ENCODE measurements at regions not wholly inside any gene's neighbourhood (a gene's known extent, or its start where the extent isn't known, plus 50 kb on each side); places are given as distances from the start of the nearest gene placed in this dataset.
"Not testable (repeated sequence)": the region's sequence is repeated elsewhere in the genome, so short reads cannot be mapped to it uniquely, and the experiment has no call there.

GRCh38 chr5:166803058-166803457 is 1488.4 kb upstream of the WWC1 start:
- H3K4me3 ChIP-seq (ENCODE audit: low read depth, low read length): no peak overlapping the region
- no peak for DNase-seq (ENCODE audit: low read depth)
- FAIRE-seq: no peak
- H3K27me3 ChIP-seq (ENCODE audit: control insufficient read depth, insufficient read depth, low read length): no peaks in the 10 kb centered on the region
- no peak for TF ChIP-seq CTCF (IDR thresholded peaks at IDR 0.05; ENCODE audit: insufficient read depth, low read length, severe bottlenecking)
- no peaks in the 10 kb centered on the region for H3K36me3 ChIP-seq (ENCODE audit: control insufficient read depth, insufficient read depth, low read length)

- H3K36me3 ChIP-seq (ENCODE audit: control insufficient read depth, insufficient read depth, low read length); FAIRE-seq; H3K4me3 ChIP-seq (ENCODE audit: low read depth, low read length); DNase-seq (ENCODE audit: low read depth); H3K27me3 ChIP-seq (ENCODE audit: control insufficient read depth, insufficient read depth, low read length): not testable (repeated sequence)
These were observed 1487.2 kb upstream of the WWC1 start for GRCh38 chr5:166804223-166804622.

DNA sequence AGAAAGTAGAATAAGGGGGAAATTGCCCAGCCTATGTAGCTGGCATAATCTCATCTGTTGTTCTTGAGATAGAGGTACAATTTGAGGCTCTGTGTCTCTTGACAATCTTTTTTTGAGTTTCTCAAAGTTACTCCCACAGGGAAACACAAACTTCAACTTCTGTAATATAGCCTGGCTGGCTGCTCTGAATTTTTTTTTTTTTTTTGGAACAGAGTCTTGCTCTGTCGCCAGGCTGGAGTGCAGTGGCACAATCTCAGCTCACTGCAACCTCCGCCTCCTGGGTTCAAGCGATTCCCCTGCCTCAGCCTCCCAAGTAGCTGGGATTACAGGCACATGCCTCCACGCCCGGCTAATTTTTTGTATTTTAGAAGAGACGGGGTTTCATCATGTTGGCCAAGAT is 1486.8 kb upstream of the WWC1 start:
- not testable (repeated sequence) for H3K4me3 ChIP-seq (ENCODE audit: low read depth, low read length); H3K27me3 ChIP-seq (ENCODE audit: control insufficient read depth, insufficient read depth, low read length); FAIRE-seq; DNase-seq (ENCODE audit: low read depth); H3K36me3 ChIP-seq (ENCODE audit: control insufficient read depth, insufficient read depth, low read length)

GRCh38 chr5:166810093-166810658 is 1481.3 kb upstream of the WWC1 start:
- FAIRE-seq; H3K27me3 ChIP-seq (ENCODE audit: control insufficient read depth, insufficient read depth, low read length); H3K4me3 ChIP-seq (ENCODE audit: low read depth, low read length); DNase-seq (ENCODE audit: low read depth); H3K36me3 ChIP-seq (ENCODE audit: control insufficient read depth, insufficient read depth, low read length): not testable (repeated sequence)

DNA sequence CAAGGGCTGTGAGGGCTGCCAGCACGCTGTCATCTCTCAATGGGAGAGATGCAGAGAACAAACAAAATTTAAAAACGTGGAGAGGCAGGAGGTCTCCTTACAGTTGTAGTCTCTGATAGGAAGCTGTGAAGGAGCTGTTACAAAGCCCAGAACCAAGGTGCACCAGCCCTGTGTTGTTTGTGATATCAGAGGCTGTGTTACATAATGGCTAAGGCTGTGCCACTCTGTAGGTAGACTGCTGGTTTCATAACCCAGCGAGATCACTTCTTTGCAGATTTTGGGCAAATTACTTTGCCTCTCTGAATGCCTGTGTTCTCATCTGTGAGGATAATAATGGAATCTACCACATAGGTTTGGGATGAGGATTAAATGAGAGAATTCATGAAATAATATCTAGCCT is 1480.7 kb upstream of the WWC1 start:
- no peak for FAIRE-seq
- TF ChIP-seq CTCF (IDR thresholded peaks at IDR 0.05; ENCODE audit: insufficient read depth, low read length, severe bottlenecking): no peak
- Histone ChIP-seq H3K36me3 (ENCODE audit: control insufficient read depth, insufficient read depth, low read length) (no peaks in the 10 kb centered on the region), H3K4me3 (ENCODE audit: low read depth, low read length) (no peak overlapping the region), H3K27me3 (ENCODE audit: control insufficient read depth, insufficient read depth, low read length) (no peaks in the 10 kb centered on the region)
- DNase-seq (ENCODE audit: low read depth): no peak

DNA sequence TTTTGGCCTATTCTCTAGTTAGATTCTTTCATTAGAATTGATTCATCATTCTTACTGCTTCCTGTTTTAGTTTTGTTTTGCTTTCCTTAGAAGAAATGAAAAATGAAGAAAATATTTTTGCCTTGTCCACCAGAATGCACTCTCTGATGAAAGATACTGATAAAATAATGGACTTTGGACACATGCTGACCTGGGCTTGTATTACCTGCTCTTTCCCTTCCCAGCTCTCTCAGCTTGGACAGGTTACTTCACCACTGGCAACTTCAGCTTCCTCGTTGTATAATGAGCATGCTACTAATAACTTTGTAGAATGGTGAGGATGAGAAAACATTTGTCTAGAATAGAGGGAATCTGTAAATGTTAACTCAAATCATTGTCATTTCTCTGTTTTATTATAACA is 1468.1 kb upstream of the WWC1 start:
- FAIRE-seq (no peak), DNase-seq (ENCODE audit: low read depth) (no peak)
- no peak overlapping the region for H3K4me3 ChIP-seq (ENCODE audit: low read depth, low read length)
- H3K36me3 ChIP-seq (ENCODE audit: control insufficient read depth, insufficient read depth, low read length): no peaks in the 10 kb centered on the region
- TF ChIP-seq CTCF (IDR thresholded peaks at IDR 0.05; ENCODE audit: insufficient read depth, low read length, severe bottlenecking): no peak
- H3K27me3 ChIP-seq (ENCODE audit: control insufficient read depth, insufficient read depth, low read length): no peaks in the 10 kb centered on the region

- DNase-seq (ENCODE audit: low read depth) (no peak), FAIRE-seq (no peak)
These were observed 1457.2 kb upstream of the WWC1 start for GRCh38 chr5:166834246-166834645.

More at GRCh38 chr5:166834246-166834645, 1457.2 kb upstream of the WWC1 start:
- Histone ChIP-seq H3K36me3 (ENCODE audit: control insufficient read depth, insufficient read depth, low read length) (no peaks in the 10 kb centered on the region), H3K27me3 (ENCODE audit: control insufficient read depth, insufficient read depth, low read length) (no peaks in the 10 kb centered on the region), H3K4me3 (ENCODE audit: low read depth, low read length) (no peak overlapping the region)
- no peak for TF ChIP-seq CTCF (IDR thresholded peaks at IDR 0.05; ENCODE audit: insufficient read depth, low read length, severe bottlenecking)

Measured in bronchial epithelial cell (primary cell).